GM23248 (cell line): ENCODE measurements at regions not wholly inside any gene's neighbourhood (a gene's known extent, or its start where the extent isn't known, plus 50 kb on each side); places are given as distances from the start of the nearest gene placed in this dataset.
"Not testable (repeated sequence)": the region's sequence is repeated elsewhere in the genome, so short reads cannot be mapped to it uniquely, and the experiment has no call there.

Experiments
- DNase-seq: peaks from one replicate; pipeline ENCODE4 v3.0.0-alpha.2; 2015
- H2AFZ ChIP-seq: fragments of 200-600 bp; sonication (generic); 2 replicates; pipeline ENCODE4 v1.6.1; 2016; ENCODE audit warnings: antibody characterized with exemption
- H3F3A ChIP-seq: fragments of 200-600 bp; sonication (generic); 2 replicates; pipeline ENCODE4 v1.6.1; 2016; ENCODE audit warnings: mild to moderate bottlenecking, antibody characterized with exemption, mixed run types; ENCODE audit not compliant: insufficient read depth
- H3K27ac ChIP-seq: fragments of 200-600 bp; sonication (generic); 2 replicates; pipeline ENCODE4 v1.5.1; 2016; ENCODE audit warnings: mild to moderate bottlenecking
- H3K27me3 ChIP-seq: fragments of 200-600 bp; sonication (generic); replicated peaks from 2 replicates; pipeline ENCODE4 v1.6.1; 2016; ENCODE audit warnings: mild to moderate bottlenecking; ENCODE audit not compliant: insufficient read depth
- H3K36me3 ChIP-seq: fragments of 200-600 bp; sonication (generic); 2 replicates; pipeline ENCODE4 v1.6.1; 2016; ENCODE audit warnings: low read depth, mild to moderate bottlenecking
- H3K4me1 ChIP-seq: fragments of 200-600 bp; sonication (generic); 2 replicates; pipeline ENCODE4 v1.6.1; 2016; ENCODE audit warnings: mild to moderate bottlenecking; ENCODE audit not compliant: insufficient read depth
- H3K4me2 ChIP-seq: fragments of 200-600 bp; sonication (generic); one replicate; pipeline ENCODE4 v1.6.1; 2016; ENCODE audit warnings: mild to moderate bottlenecking; ENCODE audit not compliant: unreplicated experiment
- H3K4me3 ChIP-seq: fragments of 200-600 bp; sonication (generic); 2 replicates; pipeline ENCODE4 v1.5.1; 2016; ENCODE audit warnings: mild to moderate bottlenecking
- H3K79me2 ChIP-seq: fragments of 200-600 bp; sonication (generic); 2 replicates; pipeline ENCODE4 v1.6.1; 2016; ENCODE audit warnings: mild to moderate bottlenecking; ENCODE audit not compliant: insufficient read depth
- H3K9ac ChIP-seq: fragments of 200-600 bp; sonication (generic); 2 replicates; pipeline ENCODE4 v1.6.1; 2016; ENCODE audit warnings: mild to moderate bottlenecking
- H3K9me2 ChIP-seq: fragments of 200-600 bp; sonication (generic); 2 replicates; pipeline ENCODE4 v1.6.1; 2016; ENCODE audit warnings: mixed run types, mild to moderate bottlenecking, moderate library complexity; ENCODE audit not compliant: insufficient read depth
- H3K9me3 ChIP-seq: fragments of 200-600 bp; sonication (generic); one replicate; pipeline ENCODE4 v1.6.1; 2017; ENCODE audit warnings: low read depth
- H4K20me1 ChIP-seq: fragments of 200-600 bp; sonication (generic); 2 replicates; pipeline ENCODE4 v1.6.0; 2016; ENCODE audit not compliant: insufficient read depth
- EZH2 ChIP-seq: fragments of 200-600 bp; sonication (generic); IDR thresholded peaks from 2 replicates; pipeline ENCODE4 v1.6.1; 2018; ENCODE audit warnings: antibody characterized with exemption, mild to moderate bottlenecking; ENCODE audit not compliant: insufficient read depth, poor library complexity, severe bottlenecking
- EZH2phosphoT487 ChIP-seq: fragments of 200-600 bp; sonication (generic); IDR thresholded peaks from 2 replicates; pipeline ENCODE4 v1.6.1; 2018; ENCODE audit warnings: antibody characterized with exemption, moderate library complexity, mild to moderate bottlenecking, low read depth; ENCODE audit not compliant: insufficient read depth
- WGBS, 2 experiments: methylation state at CpG; one replicate each; pipeline ENCODE4 v1.1.6; 2015 to 2017; ENCODE audit warnings: low lambda C conversion rate in 2 of 2, low coverage in 1 of 2; ENCODE audit errors: missing lambda C conversion rate in 2 of 2; 5-methylcytosine and 5-hydroxymethylcytosine counted together
- in situ Hi-C: fragments of 300-500 bp; cut with MboI; formaldehyde crosslinking; loops from 2 replicates; pipeline ENCODE4 v1.15.0; 2020

DNA sequence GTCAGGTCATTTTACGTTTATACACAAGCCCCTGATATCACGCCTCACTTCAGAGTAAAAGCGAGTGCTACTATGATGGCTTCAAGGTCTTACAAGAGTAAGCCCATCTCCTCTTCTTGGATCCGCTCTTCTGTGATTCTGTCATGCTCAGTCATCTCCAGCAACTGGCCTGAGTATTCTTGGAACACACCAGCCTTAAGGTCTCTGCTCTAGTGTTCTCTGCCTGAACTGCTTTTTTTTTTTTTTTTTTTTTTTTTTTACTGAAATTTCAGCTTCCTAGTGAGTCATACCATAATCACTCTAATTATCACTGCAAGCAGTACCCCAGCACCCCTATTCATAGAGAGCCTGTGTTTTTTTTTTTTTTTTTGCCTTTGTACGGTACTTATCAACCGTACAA lies 1228.9 kb downstream of the CNTNAP5 start:
- no peak overlapping the region for H3K27ac ChIP-seq
- H3K9me2 ChIP-seq = no peaks in the 10 kb centered on the region
- no peaks in the 10 kb centered on the region for H3K36me3 ChIP-seq
- H3K9me3 ChIP-seq = no peaks in the 10 kb centered on the region
- no peaks in the 10 kb centered on the region for H3K79me2 ChIP-seq
- 43 to 46% methylated on average over 6 of the region's 6 CpGs for WGBS, 2 experiments
- H3K4me1 ChIP-seq = no peaks in the 10 kb centered on the region
- no peaks in the 10 kb centered on the region for H3K27me3 ChIP-seq
- no peaks in the 10 kb centered on the region for H4K20me1 ChIP-seq
- H3K9ac ChIP-seq = no peak overlapping the region
- no peak overlapping the region for H3K4me2 ChIP-seq
- H3K4me3 ChIP-seq = no peak overlapping the region
- H3F3A ChIP-seq = no peaks in the 10 kb centered on the region
- in situ Hi-C loops = no loop called here
- no peak for DNase-seq
- no peak for TF ChIP-seq EZH2phosphoT487
- no peak for TF ChIP-seq EZH2
- no peak overlapping the region for H2AFZ ChIP-seq

DNA sequence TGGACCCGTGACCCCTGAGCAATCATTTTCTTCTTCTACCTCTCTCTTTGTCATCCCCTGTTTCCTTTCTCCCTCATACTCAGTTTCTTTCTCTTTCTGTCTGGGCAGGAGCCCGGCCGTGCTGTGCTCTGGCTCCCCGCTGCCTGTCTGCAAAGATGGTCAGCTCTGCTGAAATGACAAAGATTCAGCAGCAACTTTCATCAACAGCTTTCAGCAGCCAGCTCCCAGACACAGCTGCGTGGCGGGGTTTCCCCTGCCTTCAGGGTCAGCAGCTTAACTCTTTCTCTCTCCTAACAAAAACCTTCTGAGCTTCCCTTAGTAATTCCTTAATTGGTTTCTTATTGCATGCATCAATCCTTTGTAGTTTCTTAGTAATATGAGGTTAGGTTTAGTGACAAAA lies 1234.4 kb downstream of the CNTNAP5 start:
- Histone ChIP-seq H3K27me3 (no peaks in the 10 kb centered on the region), H3F3A (no peaks in the 10 kb centered on the region), H3K36me3 (no peaks in the 10 kb centered on the region), H3K9me3 (no peaks in the 10 kb centered on the region), H3K27ac (no peak overlapping the region), H3K9ac (no peak overlapping the region), H3K79me2 (no peaks in the 10 kb centered on the region), H3K4me1 (no peaks in the 10 kb centered on the region), H3K4me2 (no peak overlapping the region), H3K4me3 (no peak overlapping the region), H2AFZ (no peak overlapping the region), H4K20me1 (no peaks in the 10 kb centered on the region), H3K9me2 (no peaks in the 10 kb centered on the region)
- no peak for DNase-seq
- no peak for TF ChIP-seq EZH2
- TF ChIP-seq EZH2phosphoT487 = no peak
- WGBS, 2 experiments = 0 to 3% methylated on average over 6 of the region's 6 CpGs
- in situ Hi-C loops = no loop called here

DNA sequence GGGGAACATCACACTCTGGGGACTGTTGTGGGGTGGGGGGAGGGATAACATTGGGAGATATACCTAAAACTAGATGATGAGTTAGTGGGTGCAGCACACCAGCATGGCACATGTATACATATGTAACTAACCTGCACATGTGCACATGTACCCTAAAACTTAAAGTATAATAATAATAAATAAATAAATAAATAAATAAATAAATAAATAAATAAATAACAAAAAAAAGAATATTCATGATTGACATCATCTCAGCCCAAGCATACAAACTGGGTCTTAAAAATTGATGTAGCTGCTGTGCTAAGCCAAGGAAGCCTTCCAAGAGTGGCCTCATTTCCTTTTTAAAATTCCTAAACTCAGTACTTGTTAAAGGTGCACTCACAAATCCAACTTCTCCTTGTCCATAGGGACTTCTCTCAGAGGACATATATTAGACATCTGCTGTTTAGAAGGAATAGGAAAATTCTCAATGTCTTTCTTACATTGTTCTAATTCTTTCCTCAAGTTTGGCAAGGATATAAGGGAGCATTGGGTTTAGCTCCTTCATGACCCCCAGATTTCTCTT lies 1235.4 kb downstream of the CNTNAP5 start:
- H4K20me1 ChIP-seq, H3K79me2 ChIP-seq, H3K27me3 ChIP-seq, H3K4me2 ChIP-seq, H3K9me2 ChIP-seq, H3K36me3 ChIP-seq, H3K4me1 ChIP-seq, H3F3A ChIP-seq, H2AFZ ChIP-seq, H3K9me3 ChIP-seq, H3K4me3 ChIP-seq, H3K27ac ChIP-seq, in situ Hi-C loops, H3K9ac ChIP-seq, DNase-seq: not testable (repeated sequence)

DNA sequence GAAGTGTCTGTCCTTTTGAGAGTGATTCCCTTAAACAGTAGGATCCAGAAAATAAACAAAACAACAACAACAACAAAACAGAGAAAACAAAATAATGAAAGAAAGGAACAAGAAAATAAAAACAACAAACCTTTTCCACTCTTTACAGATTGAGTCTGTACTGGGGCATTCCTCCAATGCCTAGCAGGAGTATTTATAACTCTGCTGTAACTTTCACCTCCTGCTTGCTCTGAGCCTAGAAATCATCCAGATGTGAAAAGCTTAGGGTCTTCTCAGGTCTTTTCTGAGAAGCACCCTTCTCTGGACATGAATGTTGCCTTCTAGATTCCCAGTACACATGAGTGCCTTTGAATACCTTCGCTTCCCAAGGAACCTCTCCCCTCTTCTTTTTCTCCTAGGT lies 1239.4 kb downstream of the CNTNAP5 start:
- Histone ChIP-seq H3K9ac (no peak overlapping the region), H2AFZ (no peak overlapping the region), H3K79me2 (no peaks in the 10 kb centered on the region), H3K4me3 (no peak overlapping the region), H4K20me1 (no peaks in the 10 kb centered on the region), H3K9me2 (no peaks in the 10 kb centered on the region), H3K27ac (no peak overlapping the region), H3K4me1 (no peaks in the 10 kb centered on the region), H3F3A (no peaks in the 10 kb centered on the region), H3K9me3 (no peaks in the 10 kb centered on the region), H3K27me3 (no peaks in the 10 kb centered on the region), H3K4me2 (no peak overlapping the region), H3K36me3 (no peaks in the 10 kb centered on the region)
- in situ Hi-C loops = no loop called here
- WGBS, 2 experiments = 0 to 12% methylated on average over 1 of the region's 1 CpG
- no peak for TF ChIP-seq EZH2
- TF ChIP-seq EZH2phosphoT487 = no peak
- no peak for DNase-seq

DNA sequence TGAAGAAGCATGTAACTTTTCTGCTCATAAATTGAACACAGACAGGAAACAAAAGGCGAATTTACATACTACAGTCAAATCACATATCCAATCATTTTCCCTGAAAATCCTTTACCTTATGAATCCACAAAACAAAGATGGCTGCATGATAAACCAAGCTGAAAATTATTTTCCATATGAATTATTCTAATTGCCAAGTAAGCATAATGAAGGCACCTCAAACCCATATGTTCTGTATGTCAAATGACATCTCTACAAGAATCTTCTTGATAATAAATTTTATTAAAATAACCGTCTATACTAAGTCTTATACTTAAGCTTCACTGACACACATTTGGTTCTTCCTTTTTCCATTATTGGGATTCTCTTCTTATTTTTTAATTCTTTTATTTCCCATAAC lies 1242.6 kb downstream of the CNTNAP5 start:
- H4K20me1 ChIP-seq = no peaks in the 10 kb centered on the region
- in situ Hi-C loops = no loop called here
- H3K9me3 ChIP-seq = no peaks in the 10 kb centered on the region
- H2AFZ ChIP-seq = no peak overlapping the region
- WGBS, 2 experiments = 5 to 10% methylated on average over 2 of the region's 2 CpGs
- no peaks in the 10 kb centered on the region for H3K27me3 ChIP-seq
- DNase-seq = no peak
- H3K4me3 ChIP-seq = no peak overlapping the region
- H3K4me2 ChIP-seq = no peak overlapping the region
- no peaks in the 10 kb centered on the region for H3K9me2 ChIP-seq
- H3K79me2 ChIP-seq = no peaks in the 10 kb centered on the region
- no peaks in the 10 kb centered on the region for H3K36me3 ChIP-seq
- no peaks in the 10 kb centered on the region for H3F3A ChIP-seq
- no peaks in the 10 kb centered on the region for H3K4me1 ChIP-seq
- TF ChIP-seq EZH2phosphoT487 (no peak), EZH2 (no peak)
- no peak overlapping the region for H3K27ac ChIP-seq
- H3K9ac ChIP-seq = no peak overlapping the region
